ENCODE measurements at regions not wholly inside any gene's neighbourhood (a gene's known extent, or its start where the extent isn't known, plus 50 kb on each side); places are given as distances from the start of the nearest gene placed in this dataset.

DNA sequence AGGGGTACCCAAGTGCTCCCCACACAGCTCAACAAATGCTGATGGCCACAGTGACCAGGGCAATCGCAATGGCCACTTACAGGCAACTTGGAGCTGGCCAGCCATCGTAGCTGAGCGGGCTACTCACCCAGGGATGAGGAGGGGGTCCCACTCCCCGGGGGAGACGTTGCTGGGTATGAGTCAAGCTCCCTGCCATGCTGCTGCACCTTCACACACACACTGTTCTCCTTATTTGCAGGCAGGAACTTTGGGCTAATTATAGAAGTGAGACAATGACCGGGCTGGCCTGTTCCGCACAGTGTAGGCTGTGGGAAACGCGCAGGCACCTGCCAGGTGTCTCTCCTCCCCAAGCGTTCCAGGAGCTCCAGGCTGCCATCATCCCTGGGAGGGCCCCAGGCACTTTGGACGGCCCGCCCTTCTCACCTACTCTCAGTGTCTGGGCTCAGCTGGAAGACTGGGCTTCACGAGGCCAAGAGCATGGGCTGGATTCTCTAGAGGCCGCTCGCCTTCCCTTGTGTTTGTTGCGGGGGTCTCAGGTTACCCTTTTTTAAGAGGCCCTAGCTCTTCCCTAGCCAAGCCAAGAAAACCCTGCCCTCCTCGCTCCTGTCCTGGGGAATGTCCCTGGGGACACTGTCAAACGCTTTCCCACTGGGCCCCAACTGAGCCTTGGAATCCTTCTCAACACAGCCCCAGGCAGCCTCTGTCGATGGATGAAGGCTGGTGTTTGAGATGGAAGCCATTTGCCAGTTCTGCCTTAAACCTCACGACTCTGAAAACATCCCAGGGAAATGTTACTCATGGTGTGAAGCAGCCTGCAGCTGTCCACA is 73.0 kb downstream of the RTL6 start (continued):
- TF ChIP-seq, protein P1, sequence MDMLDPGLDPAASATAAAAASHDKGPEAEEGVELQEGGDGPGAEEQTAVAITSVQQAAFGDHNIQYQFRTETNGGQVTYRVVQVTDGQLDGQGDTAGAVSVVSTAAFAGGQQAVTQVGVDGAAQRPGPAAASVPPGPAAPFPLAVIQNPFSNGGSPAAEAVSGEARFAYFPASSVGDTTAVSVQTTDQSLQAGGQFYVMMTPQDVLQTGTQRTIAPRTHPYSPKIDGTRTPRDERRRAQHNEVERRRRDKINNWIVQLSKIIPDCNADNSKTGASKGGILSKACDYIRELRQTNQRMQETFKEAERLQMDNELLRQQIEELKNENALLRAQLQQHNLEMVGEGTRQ (IDR thresholded peaks at IDR 0.05; ENCODE audit: borderline replicate concordance, low read depth, low read length): no peak
- TF ChIP-seq, protein P2, sequence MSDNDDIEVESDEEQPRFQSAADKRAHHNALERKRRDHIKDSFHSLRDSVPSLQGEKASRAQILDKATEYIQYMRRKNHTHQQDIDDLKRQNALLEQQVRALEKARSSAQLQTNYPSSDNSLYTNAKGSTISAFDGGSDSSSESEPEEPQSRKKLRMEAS (IDR thresholded peaks at IDR 0.05; ENCODE audit: low read depth): no peak

DNA sequence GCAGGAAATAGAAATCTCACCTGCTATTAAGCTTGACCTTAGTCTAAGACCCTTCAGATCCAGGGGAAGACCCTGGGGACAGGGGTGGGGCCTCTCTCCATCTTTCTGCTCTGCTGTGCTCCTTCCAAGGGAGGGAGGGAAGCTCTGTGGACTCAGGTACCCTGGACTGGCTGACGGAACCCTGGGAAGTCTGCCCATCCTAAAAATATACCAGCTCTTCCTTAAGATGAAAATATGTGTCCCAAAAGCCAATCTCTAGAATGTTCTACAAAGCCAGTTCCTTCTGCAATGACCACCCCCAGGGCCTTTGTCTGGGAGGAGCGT is 73.7 kb downstream of the RTL6 start:
- DNase-seq: no peak
- H4K20me1 ChIP-seq (ENCODE audit: insufficient read depth): no peaks in the 10 kb centered on the region
- H3K27me3 ChIP-seq (ENCODE audit: insufficient read depth): no peaks in the 10 kb centered on the region; the same call in 1 of the 2 replicates
- H3K79me2 ChIP-seq (ENCODE audit: insufficient read depth): no peaks in the 10 kb centered on the region
- no peak overlapping the region for H2AFZ ChIP-seq (ENCODE audit: low read depth)
- no peaks in the 10 kb centered on the region for H3F3A ChIP-seq (replicated peaks; ENCODE audit: insufficient read depth)
- ChIA-PET CTCF (no interaction called here), POLR2A (no interaction called here)
- H3K4me1 ChIP-seq (ENCODE audit: control insufficient read depth in 1 of 2, insufficient read depth in 2 of 2, low read depth in 1 of 2, low read length in 1 of 2): peaks cover 0 to 5% of the 10 kb centered on the region in 2 experiments; a peak in 1 of 4 replicates
- H3K36me3 ChIP-seq (replicated peaks in 1 of 2; ENCODE audit: control insufficient read depth in 1 of 2, insufficient read depth in 2 of 2, low read length in 1 of 2): no peaks in the 10 kb centered on the region
- WGBS (ENCODE audit: low lambda C conversion rate): 83% methylated on average over 2 of the region's 2 CpGs
- H3K4me2 ChIP-seq: no peak overlapping the region
- no peaks in the 10 kb centered on the region for H3K9me2 ChIP-seq
- no peak overlapping the region for H3K9ac ChIP-seq
- H3K4me3 ChIP-seq (ENCODE audit: low read depth in 2 of 2, low read length in 1 of 2): no peak overlapping the region
- H3K27ac ChIP-seq (ENCODE audit: low read depth in 2 of 2, low read length in 1 of 2): no peak overlapping the region
- TF ChIP-seq RFX5 (IDR thresholded peaks at IDR 0.05; ENCODE audit: low read length) (no peak), FOXM1 (IDR thresholded peaks at IDR 0.05; ENCODE audit: low read depth) (no peak), NRF1 (IDR thresholded peaks at IDR 0.05; ENCODE audit: low read depth, low read length) (no peak), RAD21 (IDR thresholded peaks at IDR 0.05; ENCODE audit: low read length) (no peak), EP300 (IDR thresholded peaks at IDR 0.05; ENCODE audit: borderline replicate concordance in 1 of 2, low read depth in 1 of 2, low read length in 1 of 2) (no peak), CHD2 (IDR thresholded peaks at IDR 0.05; ENCODE audit: low read length, partially characterized antibody) (no peak)
- TF ChIP-seq, protein P3, sequence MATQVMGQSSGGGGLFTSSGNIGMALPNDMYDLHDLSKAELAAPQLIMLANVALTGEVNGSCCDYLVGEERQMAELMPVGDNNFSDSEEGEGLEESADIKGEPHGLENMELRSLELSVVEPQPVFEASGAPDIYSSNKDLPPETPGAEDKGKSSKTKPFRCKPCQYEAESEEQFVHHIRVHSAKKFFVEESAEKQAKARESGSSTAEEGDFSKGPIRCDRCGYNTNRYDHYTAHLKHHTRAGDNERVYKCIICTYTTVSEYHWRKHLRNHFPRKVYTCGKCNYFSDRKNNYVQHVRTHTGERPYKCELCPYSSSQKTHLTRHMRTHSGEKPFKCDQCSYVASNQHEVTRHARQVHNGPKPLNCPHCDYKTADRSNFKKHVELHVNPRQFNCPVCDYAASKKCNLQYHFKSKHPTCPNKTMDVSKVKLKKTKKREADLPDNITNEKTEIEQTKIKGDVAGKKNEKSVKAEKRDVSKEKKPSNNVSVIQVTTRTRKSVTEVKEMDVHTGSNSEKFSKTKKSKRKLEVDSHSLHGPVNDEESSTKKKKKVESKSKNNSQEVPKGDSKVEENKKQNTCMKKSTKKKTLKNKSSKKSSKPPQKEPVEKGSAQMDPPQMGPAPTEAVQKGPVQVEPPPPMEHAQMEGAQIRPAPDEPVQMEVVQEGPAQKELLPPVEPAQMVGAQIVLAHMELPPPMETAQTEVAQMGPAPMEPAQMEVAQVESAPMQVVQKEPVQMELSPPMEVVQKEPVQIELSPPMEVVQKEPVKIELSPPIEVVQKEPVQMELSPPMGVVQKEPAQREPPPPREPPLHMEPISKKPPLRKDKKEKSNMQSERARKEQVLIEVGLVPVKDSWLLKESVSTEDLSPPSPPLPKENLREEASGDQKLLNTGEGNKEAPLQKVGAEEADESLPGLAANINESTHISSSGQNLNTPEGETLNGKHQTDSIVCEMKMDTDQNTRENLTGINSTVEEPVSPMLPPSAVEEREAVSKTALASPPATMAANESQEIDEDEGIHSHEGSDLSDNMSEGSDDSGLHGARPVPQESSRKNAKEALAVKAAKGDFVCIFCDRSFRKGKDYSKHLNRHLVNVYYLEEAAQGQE (IDR thresholded peaks at IDR 0.05; ENCODE audit: low read depth, low read length): no peak
- TF ChIP-seq, protein P4, sequence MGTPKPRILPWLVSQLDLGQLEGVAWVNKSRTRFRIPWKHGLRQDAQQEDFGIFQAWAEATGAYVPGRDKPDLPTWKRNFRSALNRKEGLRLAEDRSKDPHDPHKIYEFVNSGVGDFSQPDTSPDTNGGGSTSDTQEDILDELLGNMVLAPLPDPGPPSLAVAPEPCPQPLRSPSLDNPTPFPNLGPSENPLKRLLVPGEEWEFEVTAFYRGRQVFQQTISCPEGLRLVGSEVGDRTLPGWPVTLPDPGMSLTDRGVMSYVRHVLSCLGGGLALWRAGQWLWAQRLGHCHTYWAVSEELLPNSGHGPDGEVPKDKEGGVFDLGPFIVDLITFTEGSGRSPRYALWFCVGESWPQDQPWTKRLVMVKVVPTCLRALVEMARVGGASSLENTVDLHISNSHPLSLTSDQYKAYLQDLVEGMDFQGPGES (IDR thresholded peaks at IDR 0.05; ENCODE audit: low read depth, low read length): no peak
- H3K9me3 ChIP-seq: no peaks in the 10 kb centered on the region

Data from SK-N-SH (cell line).